Sigmoid colon (tissue), 4 donors: ENCODE measurements at regions not wholly inside any gene's neighbourhood (a gene's known extent, or its start where the extent isn't known, plus 50 kb on each side); places are given as distances from the start of the nearest gene placed in this dataset.

Experiments used
- POLR2AphosphoS5 ChIP-seq, 4 donors: sonication (generic); formaldehyde crosslinking; IDR thresholded peaks; one replicate each; pipeline ENCODE4 v1.6.1; 2017; ENCODE audit warnings: antibody characterized with exemption in 4 of 4
- TF ChIP-seq, protein P1 (sequence below), 4 experiments: fragments of 450-650 bp in 3 of 4; fragments of 200-600 bp in 1 of 4; IDR thresholded peaks; one replicate each; pipeline ENCODE4 v1.5.1; 2016 to 2019; ENCODE audit warnings: antibody characterized with exemption in 4 of 4, mild to moderate bottlenecking in 3 of 4, moderate library complexity in 2 of 4

- TF ChIP-seq, protein P1, sequence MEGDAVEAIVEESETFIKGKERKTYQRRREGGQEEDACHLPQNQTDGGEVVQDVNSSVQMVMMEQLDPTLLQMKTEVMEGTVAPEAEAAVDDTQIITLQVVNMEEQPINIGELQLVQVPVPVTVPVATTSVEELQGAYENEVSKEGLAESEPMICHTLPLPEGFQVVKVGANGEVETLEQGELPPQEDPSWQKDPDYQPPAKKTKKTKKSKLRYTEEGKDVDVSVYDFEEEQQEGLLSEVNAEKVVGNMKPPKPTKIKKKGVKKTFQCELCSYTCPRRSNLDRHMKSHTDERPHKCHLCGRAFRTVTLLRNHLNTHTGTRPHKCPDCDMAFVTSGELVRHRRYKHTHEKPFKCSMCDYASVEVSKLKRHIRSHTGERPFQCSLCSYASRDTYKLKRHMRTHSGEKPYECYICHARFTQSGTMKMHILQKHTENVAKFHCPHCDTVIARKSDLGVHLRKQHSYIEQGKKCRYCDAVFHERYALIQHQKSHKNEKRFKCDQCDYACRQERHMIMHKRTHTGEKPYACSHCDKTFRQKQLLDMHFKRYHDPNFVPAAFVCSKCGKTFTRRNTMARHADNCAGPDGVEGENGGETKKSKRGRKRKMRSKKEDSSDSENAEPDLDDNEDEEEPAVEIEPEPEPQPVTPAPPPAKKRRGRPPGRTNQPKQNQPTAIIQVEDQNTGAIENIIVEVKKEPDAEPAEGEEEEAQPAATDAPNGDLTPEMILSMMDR (IDR thresholded peaks at IDR 0.05) = no peak
- no peak for TF ChIP-seq POLR2AphosphoS5 (IDR thresholded peaks at IDR 0.05)
These were observed 130.2 kb downstream of the MAT2B start for GRCh38 chr5:163635631-163636030.
